Tibial nerve (tissue), 4 donors: ENCODE measurements at regions not wholly inside any gene's neighbourhood (a gene's known extent, or its start where the extent isn't known, plus 50 kb on each side); places are given as distances from the start of the nearest gene placed in this dataset.

Experiments used
- DNase-seq, 2 donors: peaks; one replicate each; pipeline ENCODE4 v3.0.0-alpha.2; 2019; ENCODE audit warnings: low spot score in 2 of 2
- H3K27ac ChIP-seq, 4 donors: fragments of 200-600 bp; sonication (generic) in 3 of 4; one replicate each; pipeline ENCODE4 v1.5.1; 2017 to 2019; ENCODE audit warnings: mild to moderate bottlenecking in 1 of 4
- H3K27me3 ChIP-seq, 2 donors: fragments of 200-600 bp; sonication (generic) in 1 of 2; one replicate each; pipeline versions ENCODE4 v1.5.1 to v1.6.0; 2017 to 2019
- H3K36me3 ChIP-seq, 3 donors: fragments of 200-600 bp; sonication (generic); one replicate each; pipeline ENCODE4 v1.5.1; 2018 to 2019
- H3K4me1 ChIP-seq, 4 donors: fragments of 200-600 bp; sonication (generic) in 3 of 4; one replicate each; pipeline ENCODE4 v1.5.1; 2017 to 2019
- H3K4me3 ChIP-seq, 4 donors: fragments of 200-600 bp; sonication (generic) in 3 of 4; one replicate each; pipeline ENCODE4 v1.5.1; 2017 to 2019; ENCODE audit warnings: mild to moderate bottlenecking in 1 of 4, moderate library complexity in 1 of 4
- H3K9me3 ChIP-seq, 4 donors: fragments of 200-600 bp; sonication (generic) in 3 of 4; one replicate each; pipeline ENCODE4 v1.5.1; 2017 to 2019
- CTCF ChIP-seq, 5 experiments: fragments of 200-600 bp in 3 of 5; fragments of 450-650 bp in 2 of 5; sonication (generic) in 3 of 5; IDR thresholded peaks; one replicate each; pipeline ENCODE4 v1.5.1; 2016 to 2019; ENCODE audit warnings: antibody characterized with exemption in 5 of 5, mild to moderate bottlenecking in 3 of 5, moderate library complexity in 2 of 5
- EP300 ChIP-seq, 2 donors: sonication (generic); formaldehyde crosslinking; IDR thresholded peaks; one replicate each; pipeline ENCODE4 v1.6.1; 2017; ENCODE audit warnings: antibody characterized with exemption in 2 of 2, mild to moderate bottlenecking in 1 of 2
- POLR2A ChIP-seq, 2 donors: fragments of 450-650 bp; IDR thresholded peaks; one replicate each; pipeline ENCODE4 v1.6.1; 2017; ENCODE audit warnings: antibody characterized with exemption in 2 of 2, mild to moderate bottlenecking in 2 of 2, moderate library complexity in 2 of 2
- WGBS, 2 donors: methylation state at CpG; one replicate each; pipeline ENCODE4 v1.1.5; 2018; 5-methylcytosine and 5-hydroxymethylcytosine counted together

GRCh38 chr4:22947851-22948250 is 255.1 kb downstream of the GBA3 start:
- TF ChIP-seq CTCF (IDR thresholded peaks at IDR 0.05) (no peak), EP300 (IDR thresholded peaks at IDR 0.05) (no peak), POLR2A (IDR thresholded peaks at IDR 0.05) (no peak)
- whole genome bisulfite sequencing, 2 donors, result 84 to 88% methylated on average over 5 of the region's 5 CpGs

GRCh38 chr4:22942920-22943559 is 250.3 kb downstream of the GBA3 start:
- Histone ChIP-seq H3K4me1 (no peaks in the 10 kb centered on the region), H3K36me3 (no peaks in the 10 kb centered on the region), H3K4me3 (no peak overlapping the region), H3K9me3 (no peaks in the 10 kb centered on the region), H3K27me3 (no peaks in the 10 kb centered on the region), H3K27ac (no peak overlapping the region)
- no peak for DNase-seq
- TF ChIP-seq POLR2A (IDR thresholded peaks at IDR 0.05) (no peak), EP300 (IDR thresholded peaks at IDR 0.05) (no peak), CTCF (IDR thresholded peaks at IDR 0.05) (no peak)
- WGBS, 2 donors, result 32 to 38% methylated on average over 6 of the region's 6 CpGs

More at GRCh38 chr4:22947851-22948250, 255.1 kb downstream of the GBA3 start:
- Histone ChIP-seq H3K27me3 (no peaks in the 10 kb centered on the region), H3K4me3 (no peak overlapping the region), H3K27ac (no peak overlapping the region), H3K36me3 (no peaks in the 10 kb centered on the region), H3K9me3 (no peaks in the 10 kb centered on the region), H3K4me1 (no peaks in the 10 kb centered on the region)
- no peak for DNase-seq

GRCh38 chr4:22941688-22942375 is 249.1 kb downstream of the GBA3 start:
- no peaks in the 10 kb centered on the region for H3K36me3 ChIP-seq
- no peak for DNase-seq
- TF ChIP-seq POLR2A (IDR thresholded peaks at IDR 0.05) (no peak), EP300 (IDR thresholded peaks at IDR 0.05) (no peak), CTCF (IDR thresholded peaks at IDR 0.05) (no peak)
- H3K4me1 ChIP-seq, result no peaks in the 10 kb centered on the region
- no peak overlapping the region for H3K27ac ChIP-seq
- no peak overlapping the region for H3K4me3 ChIP-seq
- no peaks in the 10 kb centered on the region for H3K9me3 ChIP-seq
- no peaks in the 10 kb centered on the region for H3K27me3 ChIP-seq
- 91 to 93% methylated on average over 5 of the region's 5 CpGs for whole genome bisulfite sequencing, 2 donors

GRCh38 chr4:22932326-22932725 is 239.6 kb downstream of the GBA3 start:
- WGBS, 2 donors, result 77 to 79% methylated on average over 2 of the region's 2 CpGs
- Histone ChIP-seq H3K36me3 (no peaks in the 10 kb centered on the region), H3K4me1 (no peaks in the 10 kb centered on the region), H3K9me3 (peaks cover 0 to 2% (median 0%) of the 10 kb centered on the region in 4 donors), H3K4me3 (no peak overlapping the region), H3K27me3 (no peaks in the 10 kb centered on the region), H3K27ac (no peak overlapping the region)
- TF ChIP-seq EP300 (IDR thresholded peaks at IDR 0.05) (no peak), CTCF (IDR thresholded peaks at IDR 0.05) (no peak), POLR2A (IDR thresholded peaks at IDR 0.05) (no peak)
- no peak for DNase-seq

- Histone ChIP-seq H3K36me3 (no peaks in the 10 kb centered on the region), H3K4me1 (no peaks in the 10 kb centered on the region), H3K9me3 (no peaks in the 10 kb centered on the region), H3K27me3 (no peaks in the 10 kb centered on the region), H3K27ac (no peak overlapping the region), H3K4me3 (no peak overlapping the region)
- DNase-seq, result no peak
- 92 to 98% methylated on average over 2 of the region's 2 CpGs for WGBS, 2 donors
- TF ChIP-seq CTCF (IDR thresholded peaks at IDR 0.05) (no peak), POLR2A (IDR thresholded peaks at IDR 0.05) (no peak), EP300 (IDR thresholded peaks at IDR 0.05) (no peak)
These were observed 229.7 kb downstream of the GBA3 start for GRCh38 chr4:22922426-22922825.
